ENCODE measurements at regions not wholly inside any gene's neighbourhood (a gene's known extent, or its start where the extent isn't known, plus 50 kb on each side); places are given as distances from the start of the nearest gene placed in this dataset.

DNA sequence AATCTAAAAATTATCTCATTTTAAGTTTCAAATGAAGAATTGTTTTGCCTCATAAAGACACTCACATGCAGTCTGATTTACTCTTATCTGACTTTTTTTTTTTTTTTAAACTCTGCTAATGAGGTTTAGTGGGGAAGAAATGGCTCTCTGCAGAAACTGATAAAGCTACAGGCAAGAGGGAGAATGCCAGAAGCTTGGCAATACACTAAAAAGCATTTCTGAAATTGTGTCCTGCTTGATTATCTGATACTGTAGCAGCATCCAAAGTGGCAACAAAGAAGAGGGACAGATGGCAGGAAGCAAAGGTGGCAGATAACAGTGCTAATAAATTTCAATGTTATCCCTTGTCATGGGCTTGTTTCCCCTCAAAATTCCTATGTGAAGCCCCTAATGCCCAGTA is 1744.9 kb downstream of the NCAM2 start:
- DNase-seq (ENCODE audit: extremely low read depth, low read depth): no peak
- TF ChIP-seq, protein P1, sequence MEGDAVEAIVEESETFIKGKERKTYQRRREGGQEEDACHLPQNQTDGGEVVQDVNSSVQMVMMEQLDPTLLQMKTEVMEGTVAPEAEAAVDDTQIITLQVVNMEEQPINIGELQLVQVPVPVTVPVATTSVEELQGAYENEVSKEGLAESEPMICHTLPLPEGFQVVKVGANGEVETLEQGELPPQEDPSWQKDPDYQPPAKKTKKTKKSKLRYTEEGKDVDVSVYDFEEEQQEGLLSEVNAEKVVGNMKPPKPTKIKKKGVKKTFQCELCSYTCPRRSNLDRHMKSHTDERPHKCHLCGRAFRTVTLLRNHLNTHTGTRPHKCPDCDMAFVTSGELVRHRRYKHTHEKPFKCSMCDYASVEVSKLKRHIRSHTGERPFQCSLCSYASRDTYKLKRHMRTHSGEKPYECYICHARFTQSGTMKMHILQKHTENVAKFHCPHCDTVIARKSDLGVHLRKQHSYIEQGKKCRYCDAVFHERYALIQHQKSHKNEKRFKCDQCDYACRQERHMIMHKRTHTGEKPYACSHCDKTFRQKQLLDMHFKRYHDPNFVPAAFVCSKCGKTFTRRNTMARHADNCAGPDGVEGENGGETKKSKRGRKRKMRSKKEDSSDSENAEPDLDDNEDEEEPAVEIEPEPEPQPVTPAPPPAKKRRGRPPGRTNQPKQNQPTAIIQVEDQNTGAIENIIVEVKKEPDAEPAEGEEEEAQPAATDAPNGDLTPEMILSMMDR (IDR thresholded peaks at IDR 0.05; ENCODE audit: low read depth, low read length): no peak

DNA sequence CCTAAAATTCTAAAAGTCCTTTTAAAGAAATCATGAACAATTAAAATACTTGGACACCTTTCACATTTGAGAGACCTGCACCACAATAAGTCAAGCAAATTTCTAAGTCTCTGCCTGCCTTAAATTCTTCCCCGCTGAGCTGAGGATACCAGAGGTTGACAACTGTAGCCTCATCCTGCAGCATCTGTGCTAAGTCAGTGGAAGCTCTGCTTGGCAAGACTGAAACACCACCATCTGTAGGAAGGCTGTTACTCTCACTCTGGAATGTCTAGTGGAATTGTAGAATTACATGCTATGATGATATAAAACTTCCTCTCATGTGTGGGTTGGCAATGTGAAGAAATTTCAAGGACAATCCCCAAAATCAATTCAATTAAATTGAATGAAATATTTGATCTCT is 1756.5 kb downstream of the NCAM2 start:
- TF ChIP-seq, protein P1 (IDR thresholded peaks at IDR 0.05; ENCODE audit: low read depth, low read length): no peak
- no peak for DNase-seq (ENCODE audit: extremely low read depth, low read depth)

DNA sequence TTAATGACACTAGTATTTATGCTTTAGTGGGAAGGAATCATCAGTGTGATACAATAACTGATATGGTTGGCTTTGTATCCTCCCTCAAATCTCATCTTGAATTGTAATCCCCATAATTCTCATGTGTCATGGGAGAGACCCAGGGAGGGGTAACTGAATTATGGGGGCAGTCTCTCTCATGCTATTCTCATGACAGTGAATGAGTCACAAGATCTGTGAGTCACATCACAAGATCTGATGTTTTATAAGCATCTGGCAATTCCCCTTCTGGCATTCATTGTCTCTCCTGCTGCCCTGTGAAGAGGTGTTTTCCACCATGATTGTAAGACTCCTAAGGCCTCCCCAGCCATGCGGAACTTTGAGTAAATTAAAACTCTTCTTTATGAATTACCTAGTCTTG is 1760.3 kb downstream of the NCAM2 start:
- TF ChIP-seq, protein P1 (IDR thresholded peaks at IDR 0.05; ENCODE audit: low read depth, low read length): no peak
- no peak for DNase-seq (ENCODE audit: extremely low read depth, low read depth)

DNA sequence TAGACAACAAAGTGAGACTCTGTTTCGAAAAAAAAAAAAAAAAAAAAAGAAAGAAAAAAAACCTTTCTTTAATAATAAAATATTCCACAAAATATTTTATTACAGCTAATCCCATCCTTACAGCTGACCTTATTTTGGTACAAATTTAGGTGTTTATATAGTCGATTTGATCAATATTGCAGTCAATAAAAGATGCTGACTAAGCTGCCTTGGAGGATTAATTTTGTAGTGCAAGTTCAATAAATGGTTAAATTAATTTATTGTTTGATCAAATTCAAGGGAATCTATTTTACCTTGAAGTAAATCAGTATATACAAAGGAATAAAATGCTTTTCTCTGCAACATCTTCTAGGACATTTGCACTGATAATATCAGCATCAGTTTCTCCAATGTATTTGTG is 1764.3 kb downstream of the NCAM2 start:
- no peak for DNase-seq (ENCODE audit: extremely low read depth, low read depth)
- TF ChIP-seq, protein P1 (IDR thresholded peaks at IDR 0.05; ENCODE audit: low read depth, low read length): no peak

DNA sequence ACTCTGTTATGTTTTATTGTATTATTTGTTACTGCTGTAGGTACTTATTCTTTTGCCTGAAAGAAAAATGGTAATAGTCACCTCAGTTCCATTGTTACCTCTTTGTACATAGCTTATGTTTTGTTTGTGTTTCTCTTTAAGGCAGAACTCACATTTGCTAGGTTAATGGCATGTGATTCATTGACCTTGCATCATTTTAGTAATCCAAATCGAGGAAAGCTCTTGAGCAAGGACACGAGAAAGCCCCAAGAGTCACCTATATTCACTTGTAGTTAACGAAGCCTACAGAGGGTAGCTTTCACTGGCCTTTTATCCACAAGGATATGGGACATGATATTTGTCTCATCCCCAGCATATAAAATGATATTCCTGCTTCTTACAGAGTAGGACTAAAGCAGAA is 1765.2 kb downstream of the NCAM2 start:
- DNase-seq (ENCODE audit: extremely low read depth, low read depth): no peak
- TF ChIP-seq, protein P1 (IDR thresholded peaks at IDR 0.05; ENCODE audit: low read depth, low read length): no peak

DNA sequence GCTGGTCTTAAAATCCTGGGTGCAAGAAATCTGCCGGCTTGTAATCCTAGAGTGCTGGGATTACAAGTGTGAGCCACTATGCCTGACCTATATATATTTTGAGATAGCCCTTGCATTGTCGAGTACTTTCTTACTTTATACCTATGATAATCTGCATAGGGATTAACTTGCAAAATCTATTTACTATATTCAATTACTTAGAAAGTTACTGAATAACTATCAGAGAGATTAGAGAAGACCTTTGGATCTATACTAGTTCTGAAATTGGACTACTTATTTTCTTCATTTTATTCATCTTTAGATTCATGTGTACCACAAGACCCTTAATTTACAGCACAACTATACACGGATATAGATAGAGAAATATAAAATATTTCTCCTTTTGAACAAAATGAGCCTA is 1766.0 kb downstream of the NCAM2 start:
- no peak for DNase-seq (ENCODE audit: extremely low read depth, low read depth)
- TF ChIP-seq, protein P1 (IDR thresholded peaks at IDR 0.05; ENCODE audit: low read depth, low read length): no peak

DNA sequence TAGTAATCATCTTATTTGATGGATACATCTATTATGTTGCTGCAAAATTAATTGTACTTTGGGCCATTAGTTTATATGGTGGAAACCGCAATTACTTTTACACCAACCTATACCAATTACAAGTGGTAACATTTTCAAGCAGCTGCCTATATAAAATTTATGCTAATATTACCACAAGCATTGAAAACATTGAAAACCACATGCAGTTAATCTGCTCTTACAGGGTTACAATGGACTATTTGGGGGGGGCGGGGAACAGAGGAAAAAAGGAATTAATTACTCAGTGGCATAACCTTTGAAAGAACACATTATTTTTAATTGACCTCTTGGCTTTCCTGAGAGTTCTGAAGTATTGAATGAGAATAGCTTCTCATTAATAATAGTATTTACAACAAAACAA is 1793.2 kb downstream of the NCAM2 start:
- TF ChIP-seq, protein P1 (IDR thresholded peaks at IDR 0.05; ENCODE audit: low read depth, low read length): no peak
- DNase-seq (ENCODE audit: extremely low read depth, low read depth): no peak
